Hepatocyte (in vitro differentiated cells): ENCODE measurements at regions not wholly inside any gene's neighbourhood (a gene's known extent, or its start where the extent isn't known, plus 50 kb on each side); places are given as distances from the start of the nearest gene placed in this dataset.

Experiments
- CTCF ChIP-seq: fragments of 200-600 bp; sonication (generic); IDR thresholded peaks from 2 replicates; pipeline ENCODE4 v1.5.1; 2016; ENCODE audit warnings: antibody characterized with exemption, mild to moderate bottlenecking; ENCODE audit not compliant: poor library complexity
- EZH2 ChIP-seq: fragments of 200-600 bp; sonication (generic); IDR thresholded peaks from 2 replicates; pipeline ENCODE4 v1.6.1; 2016; ENCODE audit warnings: antibody characterized with exemption, mild to moderate bottlenecking, borderline replicate concordance
- EZH2phosphoT487 ChIP-seq: fragments of 200-600 bp; sonication (generic); IDR thresholded peaks from one replicate; pipeline ENCODE4 v1.6.1; 2018; ENCODE audit warnings: antibody characterized with exemption, mild to moderate bottlenecking, low read depth, moderate library complexity; ENCODE audit not compliant: unreplicated experiment, severe bottlenecking

- TF ChIP-seq CTCF: no peak
- no peak for TF ChIP-seq EZH2
- no peak for TF ChIP-seq EZH2phosphoT487
These were observed 314.8 kb upstream of the LRRC3B start for GRCh38 chr3:26307787-26308186.
